ENCODE measurements at regions not wholly inside any gene's neighbourhood (a gene's known extent, or its start where the extent isn't known, plus 50 kb on each side); places are given as distances from the start of the nearest gene placed in this dataset.

DNA sequence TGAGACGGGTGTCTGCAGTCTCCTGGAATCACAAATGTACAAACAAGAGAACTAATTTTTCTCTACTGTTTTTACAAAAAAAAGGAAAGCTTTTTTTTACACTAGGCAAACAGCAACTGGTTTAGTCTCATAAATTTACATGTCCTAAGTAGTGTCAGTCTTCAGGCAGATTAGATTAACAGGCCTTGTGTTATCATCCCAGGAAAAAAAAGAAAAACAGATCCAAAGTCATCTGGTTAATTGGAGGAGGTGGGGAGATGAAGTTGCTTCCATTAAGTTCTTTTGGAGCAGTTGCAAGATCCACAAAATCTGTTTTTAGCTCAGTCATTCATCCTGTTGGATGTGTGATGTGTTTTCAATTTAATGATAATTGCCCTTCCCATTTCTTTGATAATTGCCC is 363.5 kb upstream of the ADGRL2 start:
- Histone ChIP-seq H3K9me3 (ENCODE audit: control insufficient read depth in 2 of 2, low read length in 2 of 2) (no peaks in the 10 kb centered on the region), H3K4me3 (ENCODE audit: low read depth, low read length) (no peak overlapping the region), H3K36me3 (ENCODE audit: control insufficient read depth, insufficient read depth, low read length) (no peaks in the 10 kb centered on the region), H3K4me1 (ENCODE audit: control insufficient read depth, insufficient read depth, low read length, poor library complexity, severe bottlenecking) (no peaks in the 10 kb centered on the region), H3K27ac (ENCODE audit: insufficient read depth, low read length, poor library complexity, severe bottlenecking) (no peak overlapping the region), H3K27me3 (ENCODE audit: control insufficient read depth, insufficient read depth, low read length) (no peaks in the 10 kb centered on the region)
- H3K27ac Mint-ChIP-seq: no peak overlapping the region
- H3K27me3 Mint-ChIP-seq: no peaks in the 10 kb centered on the region
- no peak for DNase-seq
- H3K4me1 Mint-ChIP-seq: no peaks in the 10 kb centered on the region
- H3K9me3 Mint-ChIP-seq: peaks cover 0 to 10% (median 3%) of the 10 kb centered on the region in 7 donors
- H3K36me3 Mint-ChIP-seq: no peaks in the 10 kb centered on the region
- no peak overlapping the region for H3K4me3 Mint-ChIP-seq
- ATAC-seq (ENCODE audit: low read depth in 2 of 2): no peak

DNA sequence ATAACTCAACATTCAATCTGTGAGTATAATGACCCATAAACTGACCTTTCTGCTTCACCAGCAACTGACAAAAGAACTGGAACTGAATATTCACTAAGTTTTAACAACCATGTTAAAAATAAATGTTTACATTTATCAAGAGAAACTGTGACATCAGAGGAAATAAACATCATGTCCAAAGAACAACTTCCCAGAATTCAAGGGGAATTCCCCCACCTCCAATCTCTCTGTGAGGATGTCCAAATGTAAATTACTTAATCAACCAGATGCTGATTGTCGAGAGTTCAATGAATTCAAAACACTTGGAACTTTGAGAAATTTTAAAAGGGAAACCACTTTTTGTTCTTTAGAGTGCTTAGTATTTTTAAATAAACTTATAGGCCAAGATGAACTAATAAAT is 365.6 kb upstream of the ADGRL2 start:
- Histone ChIP-seq H3K27me3 (ENCODE audit: control insufficient read depth, insufficient read depth, low read length) (no peaks in the 10 kb centered on the region), H3K9me3 (ENCODE audit: control insufficient read depth in 2 of 2, low read length in 2 of 2) (no peaks in the 10 kb centered on the region), H3K4me3 (ENCODE audit: low read depth, low read length) (no peak overlapping the region), H3K4me1 (ENCODE audit: control insufficient read depth, insufficient read depth, low read length, poor library complexity, severe bottlenecking) (no peaks in the 10 kb centered on the region), H3K27ac (ENCODE audit: insufficient read depth, low read length, poor library complexity, severe bottlenecking) (no peak overlapping the region), H3K36me3 (ENCODE audit: control insufficient read depth, insufficient read depth, low read length) (no peaks in the 10 kb centered on the region)
- Mint-ChIP-seq H3K9me3 (peaks cover 0 to 7% (median 4%) of the 10 kb centered on the region in 7 donors), H3K27ac (no peak overlapping the region), H3K4me1 (no peaks in the 10 kb centered on the region), H3K4me3 (no peak overlapping the region), H3K27me3 (no peaks in the 10 kb centered on the region), H3K36me3 (no peaks in the 10 kb centered on the region)
- no peak for ATAC-seq (ENCODE audit: low read depth in 2 of 2)
- no peak for DNase-seq

DNA sequence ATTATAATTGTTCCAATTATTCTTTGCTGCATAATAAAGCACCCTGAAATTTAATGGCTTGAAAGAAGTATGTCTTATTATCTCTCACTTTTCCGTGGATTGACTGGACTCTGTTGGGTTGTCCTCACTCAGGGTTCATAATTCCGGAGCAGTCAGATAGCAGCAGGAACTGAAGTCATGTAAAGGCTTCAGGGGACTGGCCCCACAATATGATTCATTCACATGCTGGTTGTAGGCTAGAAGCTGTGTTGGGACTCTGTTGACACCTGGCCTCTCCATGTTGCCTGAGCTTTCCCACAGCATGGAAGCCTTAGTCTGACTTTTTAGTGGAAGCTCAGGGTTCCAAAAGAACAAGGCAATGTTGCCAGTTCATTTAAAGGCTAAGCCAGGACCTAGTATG is 367.1 kb upstream of the ADGRL2 start:
- Histone ChIP-seq H3K27ac (ENCODE audit: insufficient read depth, low read length, poor library complexity, severe bottlenecking) (no peak overlapping the region), H3K4me3 (ENCODE audit: low read depth, low read length) (no peak overlapping the region)

DNA sequence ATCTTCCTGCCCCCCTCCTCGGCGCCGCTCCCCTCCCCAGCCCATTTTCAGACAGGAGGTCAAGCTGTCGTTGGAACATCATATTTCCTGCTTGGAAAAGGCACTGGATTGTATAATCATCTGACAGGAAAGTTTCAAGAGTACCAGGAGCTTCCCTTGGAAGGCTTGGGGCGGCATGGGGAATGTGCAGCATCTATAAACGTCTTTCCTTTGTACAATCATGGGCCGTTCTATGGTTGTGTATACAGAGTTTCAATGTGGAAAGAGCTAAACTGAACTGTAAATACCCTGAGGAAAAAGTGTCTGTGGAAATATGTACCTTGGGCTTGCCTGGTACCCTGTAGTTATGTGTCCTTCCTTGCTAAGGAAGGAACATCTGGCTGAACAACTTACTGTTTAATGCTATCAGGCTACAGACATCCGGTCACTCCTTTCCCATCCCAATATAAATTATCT is 368.1 kb upstream of the ADGRL2 start:
- H3K9me3 ChIP-seq (ENCODE audit: control insufficient read depth in 2 of 2, low read length in 2 of 2): no peaks in the 10 kb centered on the region
- H3K4me1 ChIP-seq (ENCODE audit: control insufficient read depth, insufficient read depth, low read length, poor library complexity, severe bottlenecking): no peaks in the 10 kb centered on the region
- H3K27ac ChIP-seq (ENCODE audit: insufficient read depth, low read length, poor library complexity, severe bottlenecking): no peak overlapping the region
- H3K4me3 ChIP-seq (ENCODE audit: low read depth, low read length): no peak overlapping the region
- H3K4me1 Mint-ChIP-seq: no peaks in the 10 kb centered on the region
- H3K27me3 Mint-ChIP-seq: no peaks in the 10 kb centered on the region
- ATAC-seq (ENCODE audit: low read depth in 2 of 2): no peak
- DNase-seq: no peak
- H3K27me3 ChIP-seq (ENCODE audit: control insufficient read depth, insufficient read depth, low read length): no peaks in the 10 kb centered on the region
- H3K36me3 Mint-ChIP-seq: no peaks in the 10 kb centered on the region
- peaks cover 0 to 14% (median 5%) of the 10 kb centered on the region in 7 donors for H3K9me3 Mint-ChIP-seq
- no peak overlapping the region for H3K27ac Mint-ChIP-seq
- H3K36me3 ChIP-seq (ENCODE audit: control insufficient read depth, insufficient read depth, low read length): no peaks in the 10 kb centered on the region
- no peak overlapping the region for H3K4me3 Mint-ChIP-seq

More for the DNA sequence above, 367.1 kb upstream of the ADGRL2 start:
- H3K9me3 ChIP-seq (ENCODE audit: control insufficient read depth in 2 of 2, low read length in 2 of 2): no peaks in the 10 kb centered on the region
- H3K27me3 ChIP-seq (ENCODE audit: control insufficient read depth, insufficient read depth, low read length): no peaks in the 10 kb centered on the region
- no peaks in the 10 kb centered on the region for H3K4me1 ChIP-seq (ENCODE audit: control insufficient read depth, insufficient read depth, low read length, poor library complexity, severe bottlenecking)
- ATAC-seq (ENCODE audit: low read depth in 2 of 2): no peak
- H3K27me3 Mint-ChIP-seq: no peaks in the 10 kb centered on the region
- no peak overlapping the region for H3K4me3 Mint-ChIP-seq
- H3K9me3 Mint-ChIP-seq: peaks cover 0 to 10% (median 3%) of the 10 kb centered on the region in 7 donors
- no peaks in the 10 kb centered on the region for H3K4me1 Mint-ChIP-seq
- no peaks in the 10 kb centered on the region for H3K36me3 Mint-ChIP-seq
- H3K27ac Mint-ChIP-seq: no peak overlapping the region
- no peaks in the 10 kb centered on the region for H3K36me3 ChIP-seq (ENCODE audit: control insufficient read depth, insufficient read depth, low read length)
- DNase-seq: no peak

DNA sequence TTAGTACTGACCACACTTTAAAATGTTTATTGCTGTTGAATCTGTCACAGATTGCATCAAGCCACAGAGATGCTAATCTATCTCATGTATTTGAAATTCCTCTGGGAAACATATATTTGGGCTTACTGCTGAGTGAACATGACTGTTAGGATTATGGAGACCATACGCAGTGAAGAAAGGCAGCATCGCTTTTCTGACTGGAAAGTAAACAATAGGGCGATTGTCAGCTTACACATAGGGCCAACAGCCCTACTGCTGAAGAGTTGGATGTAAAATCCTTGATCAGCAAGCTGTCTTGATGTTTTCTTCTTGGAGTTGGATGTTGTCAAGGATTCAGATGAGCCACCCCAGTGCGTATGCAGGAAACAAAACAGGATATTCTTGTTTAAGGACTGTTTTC is 368.7 kb upstream of the ADGRL2 start:
- Histone ChIP-seq H3K36me3 (ENCODE audit: control insufficient read depth, insufficient read depth, low read length) (no peaks in the 10 kb centered on the region), H3K27ac (ENCODE audit: insufficient read depth, low read length, poor library complexity, severe bottlenecking) (no peak overlapping the region), H3K4me3 (ENCODE audit: low read depth, low read length) (no peak overlapping the region), H3K9me3 (ENCODE audit: control insufficient read depth in 2 of 2, low read length in 2 of 2) (no peaks in the 10 kb centered on the region), H3K27me3 (ENCODE audit: control insufficient read depth, insufficient read depth, low read length) (no peaks in the 10 kb centered on the region), H3K4me1 (ENCODE audit: control insufficient read depth, insufficient read depth, low read length, poor library complexity, severe bottlenecking) (no peaks in the 10 kb centered on the region)
- Mint-ChIP-seq H3K27ac (no peak overlapping the region), H3K36me3 (no peaks in the 10 kb centered on the region), H3K4me3 (no peak overlapping the region), H3K4me1 (no peaks in the 10 kb centered on the region), H3K27me3 (no peaks in the 10 kb centered on the region), H3K9me3 (peaks cover 4 to 17% (median 9%) of the 10 kb centered on the region in 7 donors)
- no peak for DNase-seq
- ATAC-seq (ENCODE audit: low read depth in 2 of 2): no peak

DNA sequence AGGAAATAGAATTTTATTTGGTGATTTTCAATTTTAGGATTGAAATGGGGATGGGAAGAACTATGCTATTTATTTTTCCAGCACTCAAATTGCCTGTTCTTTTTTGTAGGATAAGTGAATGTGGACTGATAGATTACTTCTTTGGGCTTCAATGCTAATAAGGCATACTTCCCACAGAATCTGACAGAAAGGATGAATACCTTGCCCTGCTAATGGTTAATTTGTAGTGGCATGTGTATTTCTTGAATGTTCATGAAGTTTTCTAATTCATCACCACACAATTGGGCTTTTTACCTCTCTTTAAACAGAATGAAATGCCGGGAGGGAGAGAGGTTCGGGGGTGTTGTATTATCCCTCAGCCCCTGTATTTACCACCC is 369.1 kb upstream of the ADGRL2 start:
- Mint-ChIP-seq H3K9me3 (peaks cover 5 to 20% (median 11%) of the 10 kb centered on the region in 7 donors), H3K4me3 (peak overlapping the region in 1 of 4 donors; percentile 85), H3K27ac (no peak overlapping the region), H3K27me3 (no peaks in the 10 kb centered on the region), H3K36me3 (no peaks in the 10 kb centered on the region), H3K4me1 (no peaks in the 10 kb centered on the region)
- ATAC-seq (ENCODE audit: low read depth in 2 of 2) (no peak), DNase-seq (no peak)
- no peaks in the 10 kb centered on the region for H3K36me3 ChIP-seq (ENCODE audit: control insufficient read depth, insufficient read depth, low read length)
- H3K27ac ChIP-seq (ENCODE audit: insufficient read depth, low read length, poor library complexity, severe bottlenecking): no peak overlapping the region
- no peaks in the 10 kb centered on the region for H3K9me3 ChIP-seq (ENCODE audit: control insufficient read depth in 2 of 2, low read length in 2 of 2)
- H3K4me1 ChIP-seq (ENCODE audit: control insufficient read depth, insufficient read depth, low read length, poor library complexity, severe bottlenecking): no peaks in the 10 kb centered on the region
- H3K4me3 ChIP-seq (ENCODE audit: low read depth, low read length): no peak overlapping the region
- H3K27me3 ChIP-seq (ENCODE audit: control insufficient read depth, insufficient read depth, low read length): no peaks in the 10 kb centered on the region

DNA sequence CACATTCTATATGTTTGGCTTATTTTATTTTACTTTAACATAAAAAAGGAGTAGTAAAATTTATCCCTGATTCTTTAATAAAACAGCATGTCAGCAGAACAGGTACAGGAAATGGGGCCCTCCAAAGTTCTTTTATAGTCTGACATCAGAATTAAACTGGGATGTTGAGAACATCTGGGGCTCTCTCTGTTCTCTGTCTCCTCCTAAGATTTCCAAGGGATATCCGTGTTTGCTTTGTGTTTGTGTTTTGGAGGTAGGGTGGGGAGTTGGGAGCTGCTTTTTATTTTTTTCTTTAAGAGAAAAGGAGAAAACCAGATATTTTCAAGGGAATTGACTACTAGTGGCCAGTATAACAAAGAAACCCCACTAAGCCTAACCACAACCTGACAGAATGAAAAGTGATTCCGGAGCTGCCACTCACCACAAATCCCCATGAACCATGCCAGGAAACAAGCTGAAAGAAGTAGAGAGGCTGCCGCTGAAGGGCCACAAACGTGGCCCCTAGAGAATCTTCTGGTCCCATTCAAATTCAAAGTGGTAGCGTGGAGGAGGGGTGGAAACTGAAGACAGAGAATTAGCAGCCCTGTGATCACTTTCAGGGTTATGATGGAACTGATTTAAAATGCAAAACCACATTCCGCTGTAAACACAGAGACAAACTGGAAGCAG is 369.6 kb upstream of the ADGRL2 start:
- Histone ChIP-seq H3K36me3 (ENCODE audit: control insufficient read depth, insufficient read depth, low read length) (no peaks in the 10 kb centered on the region), H3K27ac (ENCODE audit: insufficient read depth, low read length, poor library complexity, severe bottlenecking) (no peak overlapping the region), H3K4me1 (ENCODE audit: control insufficient read depth, insufficient read depth, low read length, poor library complexity, severe bottlenecking) (no peaks in the 10 kb centered on the region), H3K27me3 (ENCODE audit: control insufficient read depth, insufficient read depth, low read length) (no peaks in the 10 kb centered on the region), H3K9me3 (ENCODE audit: control insufficient read depth in 2 of 2, low read length in 2 of 2) (peaks cover 1 to 4% of the 10 kb centered on the region in 2 experiments), H3K4me3 (ENCODE audit: low read depth, low read length) (no peak overlapping the region)
- H3K4me1 Mint-ChIP-seq: no peaks in the 10 kb centered on the region
- H3K27me3 Mint-ChIP-seq: no peaks in the 10 kb centered on the region
- H3K36me3 Mint-ChIP-seq: no peaks in the 10 kb centered on the region
- peak overlapping the region in 1 of 4 donors; percentile 85 for H3K4me3 Mint-ChIP-seq
- DNase-seq: no peak
- H3K27ac Mint-ChIP-seq: no peak overlapping the region
- peaks cover 6 to 26% (median 11%) of the 10 kb centered on the region in 7 donors for H3K9me3 Mint-ChIP-seq
- ATAC-seq (ENCODE audit: low read depth in 2 of 2): no peak

DNA sequence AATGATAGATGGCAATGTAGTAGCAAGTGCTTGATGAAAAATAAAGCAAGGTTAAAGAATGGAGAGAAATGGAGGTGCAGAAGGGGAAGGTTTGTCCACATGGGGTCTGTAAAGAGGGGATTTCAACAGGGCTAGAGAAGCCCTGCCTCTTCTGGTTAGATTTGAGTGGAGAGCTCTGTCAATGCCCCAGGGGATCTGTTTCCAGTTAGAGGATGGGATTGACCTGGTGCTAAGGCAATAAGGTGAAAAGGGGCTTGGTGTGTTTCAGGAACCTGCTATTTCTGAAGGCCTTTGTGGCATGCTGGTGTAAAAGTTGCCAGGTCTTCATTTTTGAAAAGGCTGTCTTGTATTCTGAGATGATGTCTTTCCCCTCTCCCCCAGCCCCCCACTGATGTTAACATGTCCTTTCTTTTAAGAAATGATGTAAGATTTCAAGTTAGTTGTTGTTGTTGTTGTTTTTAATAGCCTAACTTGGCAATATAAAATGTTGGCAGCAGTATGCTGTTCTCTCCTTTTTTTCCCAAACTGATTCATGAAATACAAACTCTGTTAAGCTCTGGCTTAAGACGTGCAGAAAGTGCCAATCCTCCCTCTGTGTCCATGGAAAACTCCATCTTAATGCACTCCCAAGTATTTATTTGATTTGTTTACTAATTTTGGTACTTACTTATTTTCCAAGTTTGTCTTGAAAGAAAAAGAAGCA is 370.3 kb upstream of the ADGRL2 start:
- peaks cover 7 to 28% (median 11%) of the 10 kb centered on the region in 7 donors for H3K9me3 Mint-ChIP-seq
- Histone ChIP-seq H3K4me1 (ENCODE audit: control insufficient read depth, insufficient read depth, low read length, poor library complexity, severe bottlenecking) (no peaks in the 10 kb centered on the region), H3K27ac (ENCODE audit: insufficient read depth, low read length, poor library complexity, severe bottlenecking) (no peak overlapping the region), H3K36me3 (ENCODE audit: control insufficient read depth, insufficient read depth, low read length) (no peaks in the 10 kb centered on the region), H3K27me3 (ENCODE audit: control insufficient read depth, insufficient read depth, low read length) (no peaks in the 10 kb centered on the region), H3K4me3 (ENCODE audit: low read depth, low read length) (no peak overlapping the region), H3K9me3 (ENCODE audit: control insufficient read depth in 2 of 2, low read length in 2 of 2) (peaks cover 1 to 7% of the 10 kb centered on the region in 2 experiments)
- H3K4me1 Mint-ChIP-seq: no peaks in the 10 kb centered on the region
- no peaks in the 10 kb centered on the region for H3K36me3 Mint-ChIP-seq
- ATAC-seq (ENCODE audit: low read depth in 2 of 2): no peak
- no peaks in the 10 kb centered on the region for H3K27me3 Mint-ChIP-seq
- no peak overlapping the region for H3K27ac Mint-ChIP-seq
- no peak overlapping the region for H3K4me3 Mint-ChIP-seq
- no peak for DNase-seq
